Endodermal cell (in vitro differentiated cells): ENCODE measurements at regions not wholly inside any gene's neighbourhood (a gene's known extent, or its start where the extent isn't known, plus 50 kb on each side); places are given as distances from the start of the nearest gene placed in this dataset.

ENCODE experiments used
- DNase-seq: peaks from one replicate; pipeline ENCODE4 v3.0.0-alpha.2; 2017
- H3K27ac ChIP-seq: 2 replicates; pipeline ENCODE4 v1.5.1; 2013; ENCODE audit warnings: mild to moderate bottlenecking, low read depth, low read length, moderate library complexity
- H3K27me3 ChIP-seq: 2 replicates; pipeline ENCODE4 v1.6.1; 2013; ENCODE audit warnings: mild to moderate bottlenecking, low read length, moderate library complexity; ENCODE audit not compliant: insufficient read depth, control insufficient read depth, poor library complexity, severe bottlenecking
- H3K36me3 ChIP-seq: 2 replicates; pipeline ENCODE4 v1.7.0; 2013; ENCODE audit warnings: mild to moderate bottlenecking, low read length, moderate library complexity; ENCODE audit not compliant: control insufficient read depth, insufficient read depth
- H3K4me1 ChIP-seq: one replicate; pipeline ENCODE4 v1.7.0; 2013; ENCODE audit warnings: low read length; ENCODE audit not compliant: control insufficient read depth, insufficient read depth
- H3K4me3 ChIP-seq: 2 replicates; pipeline ENCODE4 v1.5.1; 2013; ENCODE audit warnings: mild to moderate bottlenecking, low read length, moderate library complexity
- H3K9ac ChIP-seq: 2 replicates; pipeline ENCODE4 v1.6.1; 2013; ENCODE audit warnings: mild to moderate bottlenecking, low read length, moderate library complexity; ENCODE audit not compliant: poor library complexity, severe bottlenecking; ENCODE audit errors: extremely low read depth
- H3K9me3 ChIP-seq: 2 replicates; pipeline ENCODE4 v1.6.1; 2013; ENCODE audit warnings: mild to moderate bottlenecking, low read length, moderate library complexity; ENCODE audit not compliant: control insufficient read depth
- H3K27ac Mint-ChIP-seq: 2 replicates; pipeline ENCODE4 v1.8.0; 2020; ENCODE audit warnings: mixed read lengths
- H3K27me3 Mint-ChIP-seq: 2 replicates; pipeline ENCODE4 v1.8.0; 2021; ENCODE audit warnings: mild to moderate bottlenecking, mixed read lengths; ENCODE audit not compliant: insufficient read depth
- H3K36me3 Mint-ChIP-seq: 2 replicates; pipeline ENCODE4 v1.8.0; 2020; ENCODE audit warnings: low read depth, mixed read lengths
- H3K4me1 Mint-ChIP-seq: 2 replicates; pipeline ENCODE4 v1.8.0; 2020; ENCODE audit warnings: mixed read lengths
- H3K4me3 Mint-ChIP-seq: 2 replicates; pipeline ENCODE4 v1.8.0; 2020; ENCODE audit warnings: mild to moderate bottlenecking, moderate library complexity, mixed read lengths
- H3K9me3 Mint-ChIP-seq: 2 replicates; pipeline ENCODE4 v1.8.0; 2020; ENCODE audit warnings: mild to moderate bottlenecking, mixed read lengths
- WGBS, 2 experiments: methylation state at CpG; one replicate each; pipeline versions ENCODE4 v1.1.5 to v1.1.7; 2013; ENCODE audit warnings: missing lambda C conversion rate in 2 of 2, mixed read lengths in 1 of 2; ENCODE audit not compliant: insufficient coverage in 1 of 2, insufficient read length in 1 of 2; 5-methylcytosine and 5-hydroxymethylcytosine counted together
- TF ChIP-seq, protein P1 (sequence below): fragments of 200-600 bp; sonication (generic); conservative IDR thresholded peaks from 2 replicates; pipeline ENCODE4 v1.5.0; 2021; ENCODE audit warnings: antibody characterized with exemption, mild to moderate bottlenecking

DNA sequence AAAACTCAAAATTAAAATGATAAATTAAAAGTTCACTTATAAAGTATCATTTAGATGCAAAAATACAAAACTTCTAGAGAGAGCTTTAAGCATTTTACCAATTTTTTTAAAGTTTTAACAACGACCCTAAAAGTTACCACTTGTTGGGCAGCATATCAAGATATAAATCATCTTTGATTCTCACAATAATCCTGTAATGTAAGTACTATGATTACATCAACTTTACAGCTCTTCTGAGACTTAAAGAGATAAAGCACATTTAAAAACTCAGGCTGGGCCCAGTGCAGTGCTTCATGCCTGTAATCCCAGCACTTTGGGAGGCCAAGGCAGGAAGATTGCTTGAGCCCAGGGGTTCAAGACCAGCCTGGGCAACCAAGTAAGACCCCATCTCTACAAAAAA, 202.7 kb upstream of the GPC6 start:
- H3K4me3 ChIP-seq, result no peak overlapping the region
- TF ChIP-seq, protein P1, sequence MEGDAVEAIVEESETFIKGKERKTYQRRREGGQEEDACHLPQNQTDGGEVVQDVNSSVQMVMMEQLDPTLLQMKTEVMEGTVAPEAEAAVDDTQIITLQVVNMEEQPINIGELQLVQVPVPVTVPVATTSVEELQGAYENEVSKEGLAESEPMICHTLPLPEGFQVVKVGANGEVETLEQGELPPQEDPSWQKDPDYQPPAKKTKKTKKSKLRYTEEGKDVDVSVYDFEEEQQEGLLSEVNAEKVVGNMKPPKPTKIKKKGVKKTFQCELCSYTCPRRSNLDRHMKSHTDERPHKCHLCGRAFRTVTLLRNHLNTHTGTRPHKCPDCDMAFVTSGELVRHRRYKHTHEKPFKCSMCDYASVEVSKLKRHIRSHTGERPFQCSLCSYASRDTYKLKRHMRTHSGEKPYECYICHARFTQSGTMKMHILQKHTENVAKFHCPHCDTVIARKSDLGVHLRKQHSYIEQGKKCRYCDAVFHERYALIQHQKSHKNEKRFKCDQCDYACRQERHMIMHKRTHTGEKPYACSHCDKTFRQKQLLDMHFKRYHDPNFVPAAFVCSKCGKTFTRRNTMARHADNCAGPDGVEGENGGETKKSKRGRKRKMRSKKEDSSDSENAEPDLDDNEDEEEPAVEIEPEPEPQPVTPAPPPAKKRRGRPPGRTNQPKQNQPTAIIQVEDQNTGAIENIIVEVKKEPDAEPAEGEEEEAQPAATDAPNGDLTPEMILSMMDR, result no peak
- H3K4me1 ChIP-seq, result no peaks in the 10 kb centered on the region
- no peak for DNase-seq
- Mint-ChIP-seq H3K27ac (no peak overlapping the region), H3K4me3 (no peak overlapping the region), H3K9me3 (peaks cover 2% of the 10 kb centered on the region), H3K4me1 (no peaks in the 10 kb centered on the region), H3K27me3 (no peaks in the 10 kb centered on the region), H3K36me3 (no peaks in the 10 kb centered on the region)
- no peaks in the 10 kb centered on the region for H3K36me3 ChIP-seq
- no peak overlapping the region for H3K9ac ChIP-seq
- H3K27me3 ChIP-seq, result no peaks in the 10 kb centered on the region
- WGBS, 2 experiments, result 80 to 92% methylated on average over 1 of the region's 1 CpG
- peaks cover 13% of the 10 kb centered on the region for H3K9me3 ChIP-seq
- H3K27ac ChIP-seq, result no peak overlapping the region

DNA sequence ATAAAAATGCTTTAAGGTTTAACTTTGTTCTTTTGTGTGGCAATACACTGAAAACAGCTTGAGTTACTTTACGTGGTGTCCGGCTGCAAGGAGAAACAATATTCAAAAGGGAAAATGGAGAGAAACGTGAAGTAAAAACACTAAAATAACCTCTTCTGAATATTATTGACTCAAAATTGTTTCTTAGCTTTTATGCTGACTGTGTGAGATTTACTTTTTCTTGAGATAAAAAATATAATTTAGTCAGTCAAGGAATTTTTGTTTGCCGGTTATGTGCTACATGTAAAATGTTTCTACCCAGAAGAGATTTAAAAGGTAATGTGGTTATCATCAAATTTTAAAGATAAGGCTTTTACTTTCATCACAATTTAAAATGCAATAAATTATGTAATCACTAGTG, 200.6 kb upstream of the GPC6 start:
- H3K36me3 Mint-ChIP-seq, result no peaks in the 10 kb centered on the region
- H3K9me3 ChIP-seq, result no peaks in the 10 kb centered on the region
- no peak overlapping the region for H3K9ac ChIP-seq
- no peaks in the 10 kb centered on the region for H3K4me1 ChIP-seq
- H3K36me3 ChIP-seq, result no peaks in the 10 kb centered on the region
- H3K4me3 Mint-ChIP-seq, result no peak overlapping the region
- no peaks in the 10 kb centered on the region for H3K27me3 ChIP-seq
- H3K4me1 Mint-ChIP-seq, result peaks cover 8% of the 10 kb centered on the region
- H3K9me3 Mint-ChIP-seq, result no peaks in the 10 kb centered on the region
- no peak overlapping the region for H3K27ac ChIP-seq
- no peak for DNase-seq
- peaks cover 3% of the 10 kb centered on the region for H3K27me3 Mint-ChIP-seq
- WGBS, 2 experiments, result 99 to 100% methylated on average over 3 to 4 of the region's 4 CpGs
- no peak overlapping the region for H3K4me3 ChIP-seq
- H3K27ac Mint-ChIP-seq, result no peak overlapping the region
- TF ChIP-seq, protein P1, result no peak

DNA sequence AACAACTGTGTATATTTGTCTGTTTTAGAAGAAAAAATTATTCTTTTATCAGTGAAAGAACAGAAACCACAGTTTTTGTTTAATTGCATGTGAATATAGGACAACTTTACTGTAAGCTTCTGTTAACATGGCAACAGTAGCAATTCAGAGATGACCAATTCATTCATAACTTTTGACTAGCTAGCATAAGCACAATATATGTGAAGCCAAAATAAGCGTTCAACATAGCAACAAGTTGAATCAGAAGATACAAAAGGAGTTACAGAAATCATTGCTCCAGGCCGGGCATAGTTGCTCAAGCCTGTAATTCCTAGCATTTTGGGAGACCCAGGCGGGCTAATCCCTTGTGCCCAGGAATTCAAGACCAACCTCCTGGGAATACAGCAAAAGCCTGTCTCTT, 197.1 kb upstream of the GPC6 start:
- no peak overlapping the region for H3K27ac Mint-ChIP-seq
- H3K27ac ChIP-seq, result no peak overlapping the region

More for the DNA sequence above, 197.1 kb upstream of the GPC6 start:
- Mint-ChIP-seq H3K36me3 (no peaks in the 10 kb centered on the region), H3K4me3 (no peak overlapping the region), H3K9me3 (no peaks in the 10 kb centered on the region), H3K27me3 (peaks cover 3% of the 10 kb centered on the region), H3K4me1 (peaks cover 22% of the 10 kb centered on the region)
- WGBS, 2 experiments, result 89 to 91% methylated on average over 3 of the region's 3 CpGs
- no peaks in the 10 kb centered on the region for H3K27me3 ChIP-seq
- H3K4me3 ChIP-seq, result no peak overlapping the region
- DNase-seq, result no peak
- TF ChIP-seq, protein P1, result no peak
- H3K9ac ChIP-seq, result no peak overlapping the region
- H3K4me1 ChIP-seq, result no peaks in the 10 kb centered on the region
- H3K36me3 ChIP-seq, result no peaks in the 10 kb centered on the region
- no peaks in the 10 kb centered on the region for H3K9me3 ChIP-seq
